ENCODE measurements at regions not wholly inside any gene's neighbourhood (a gene's known extent, or its start where the extent isn't known, plus 50 kb on each side); places are given as distances from the start of the nearest gene placed in this dataset.

GRCh38 chr1:95380909-95381308, 146.9 kb downstream of the RWDD3 start:
- BruUV-seq (replicated peaks): no TSS peak
- no peak for DNase-seq (ENCODE audit: low read depth, low spot score)
- no peak overlapping the region for H3K4me3 ChIP-seq (replicated peaks in 1 of 3; ENCODE audit: insufficient read depth in 1 of 3, low read depth in 1 of 3, low read length in 3 of 3)
- FAIRE-seq: no peak
- ChIA-PET CTCF (no interaction called here), POLR2A (no interaction called here)
- no peaks in the 10 kb centered on the region for H3K9me1 ChIP-seq (replicated peaks; ENCODE audit: control insufficient read depth, extremely low read depth, insufficient read depth, low read length)
- H3K79me2 ChIP-seq (ENCODE audit: control insufficient read depth, insufficient read depth, low read length): no peaks in the 10 kb centered on the region
- H3K4me1 ChIP-seq (ENCODE audit: control insufficient read depth, extremely low read depth, insufficient read depth, low read length): no peaks in the 10 kb centered on the region
- H3K9me3 ChIP-seq (replicated peaks; ENCODE audit: control insufficient read depth, insufficient read depth, low read length): no peaks in the 10 kb centered on the region
- H4K20me1 ChIP-seq (replicated peaks; ENCODE audit: control insufficient read depth, extremely low read depth, insufficient read depth, low read length): no peaks in the 10 kb centered on the region
- no peak for TF ChIP-seq EZH2 (IDR thresholded peaks at IDR 0.05; ENCODE audit: borderline replicate concordance, low read depth, low read length, severe bottlenecking)
- no peak for TF ChIP-seq POLR2A (IDR thresholded peaks at IDR 0.05; ENCODE audit: low read depth, low read length)
- TF ChIP-seq JUN (IDR thresholded peaks at IDR 0.05; ENCODE audit: borderline replicate concordance, insufficient read depth, insufficient read length, low read depth): no peak
- no peak for TF ChIP-seq CTCF (IDR thresholded peaks at IDR 0.05; ENCODE audit: extremely low read depth in 1 of 2, insufficient read depth in 1 of 2, low read depth in 1 of 2, low read length in 2 of 2)
- TF ChIP-seq MAX (IDR thresholded peaks at IDR 0.05; ENCODE audit: insufficient read depth, insufficient read length): no peak
- no peak for TF ChIP-seq FOS (IDR thresholded peaks at IDR 0.05; ENCODE audit: borderline replicate concordance, insufficient read depth, low read length)
- TF ChIP-seq MYC (IDR thresholded peaks at IDR 0.05; ENCODE audit: low read depth, low read length): no peak
- no peak for TF ChIP-seq GATA2 (IDR thresholded peaks at IDR 0.05; ENCODE audit: insufficient read depth, insufficient read length, low read depth, low read length)
- H3K27ac ChIP-seq (ENCODE audit: insufficient read depth, low read depth, low read length): no peak overlapping the region
- intact Hi-C loops (cut with micrococcal nuclease): no loop called here
- H3K9ac ChIP-seq (replicated peaks; ENCODE audit: extremely low read depth, insufficient read depth, low read length): no peak overlapping the region
- dilution Hi-C loops (cut with MboI; ENCODE audit: extremely low pct_ligation_motif_present, low sequenced_read_pairs): no loop called here
- no peaks in the 10 kb centered on the region for H3K27me3 ChIP-seq (ENCODE audit: control insufficient read depth in 2 of 2, insufficient read depth in 2 of 2, low read length in 2 of 2)
- H2AFZ ChIP-seq (ENCODE audit: low read depth, low read length): no peak overlapping the region
- H3K36me3 ChIP-seq (ENCODE audit: control insufficient read depth in 2 of 2, extremely low read depth in 1 of 2, insufficient read depth in 2 of 2, low read length in 2 of 2): no peaks in the 10 kb centered on the region
- no peak overlapping the region for H3K4me2 ChIP-seq (ENCODE audit: insufficient read depth, low read length)

Data from endothelial cell of umbilical vein (primary cell).